ENCODE measurements at regions not wholly inside any gene's neighbourhood (a gene's known extent, or its start where the extent isn't known, plus 50 kb on each side); places are given as distances from the start of the nearest gene placed in this dataset.

DNA sequence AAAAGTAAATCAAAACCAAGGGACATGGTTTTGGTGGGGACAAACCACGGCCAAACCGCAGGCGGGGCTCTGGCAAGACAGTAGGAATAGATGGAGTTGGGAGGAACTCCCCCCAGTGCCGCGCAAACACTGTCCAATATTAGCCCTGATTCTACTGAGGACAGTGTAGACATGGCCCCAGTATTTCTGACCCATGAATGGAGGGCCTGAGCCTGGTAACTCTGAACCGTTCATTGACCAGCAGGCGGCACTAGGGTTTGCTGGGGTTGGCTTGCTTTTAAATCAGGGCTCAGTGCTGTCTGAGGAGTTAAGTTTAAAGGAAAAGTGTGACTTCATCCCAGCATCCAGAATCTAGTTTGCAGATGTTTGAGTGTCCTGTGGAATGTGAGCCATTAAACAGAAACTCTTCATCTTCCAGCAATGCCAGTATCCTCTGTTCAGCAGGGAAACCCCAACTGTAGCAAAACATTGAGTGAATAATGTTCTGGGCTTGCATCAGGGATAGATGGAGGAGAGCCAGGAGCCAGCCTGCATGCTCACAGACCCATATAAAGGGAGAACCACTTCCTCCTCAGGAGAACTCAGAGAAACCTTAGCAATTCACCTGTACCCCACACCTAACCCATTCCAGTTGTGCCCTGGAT is 147.4 kb upstream of the PRSS58 start:
- DNase-seq (ENCODE audit: insufficient read length, low spot score), result no peak
- TF ChIP-seq, protein P1, sequence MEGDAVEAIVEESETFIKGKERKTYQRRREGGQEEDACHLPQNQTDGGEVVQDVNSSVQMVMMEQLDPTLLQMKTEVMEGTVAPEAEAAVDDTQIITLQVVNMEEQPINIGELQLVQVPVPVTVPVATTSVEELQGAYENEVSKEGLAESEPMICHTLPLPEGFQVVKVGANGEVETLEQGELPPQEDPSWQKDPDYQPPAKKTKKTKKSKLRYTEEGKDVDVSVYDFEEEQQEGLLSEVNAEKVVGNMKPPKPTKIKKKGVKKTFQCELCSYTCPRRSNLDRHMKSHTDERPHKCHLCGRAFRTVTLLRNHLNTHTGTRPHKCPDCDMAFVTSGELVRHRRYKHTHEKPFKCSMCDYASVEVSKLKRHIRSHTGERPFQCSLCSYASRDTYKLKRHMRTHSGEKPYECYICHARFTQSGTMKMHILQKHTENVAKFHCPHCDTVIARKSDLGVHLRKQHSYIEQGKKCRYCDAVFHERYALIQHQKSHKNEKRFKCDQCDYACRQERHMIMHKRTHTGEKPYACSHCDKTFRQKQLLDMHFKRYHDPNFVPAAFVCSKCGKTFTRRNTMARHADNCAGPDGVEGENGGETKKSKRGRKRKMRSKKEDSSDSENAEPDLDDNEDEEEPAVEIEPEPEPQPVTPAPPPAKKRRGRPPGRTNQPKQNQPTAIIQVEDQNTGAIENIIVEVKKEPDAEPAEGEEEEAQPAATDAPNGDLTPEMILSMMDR (IDR thresholded peaks at IDR 0.05; ENCODE audit: insufficient read depth, missing control alignments), result no peak
- no peak for FAIRE-seq

DNA sequence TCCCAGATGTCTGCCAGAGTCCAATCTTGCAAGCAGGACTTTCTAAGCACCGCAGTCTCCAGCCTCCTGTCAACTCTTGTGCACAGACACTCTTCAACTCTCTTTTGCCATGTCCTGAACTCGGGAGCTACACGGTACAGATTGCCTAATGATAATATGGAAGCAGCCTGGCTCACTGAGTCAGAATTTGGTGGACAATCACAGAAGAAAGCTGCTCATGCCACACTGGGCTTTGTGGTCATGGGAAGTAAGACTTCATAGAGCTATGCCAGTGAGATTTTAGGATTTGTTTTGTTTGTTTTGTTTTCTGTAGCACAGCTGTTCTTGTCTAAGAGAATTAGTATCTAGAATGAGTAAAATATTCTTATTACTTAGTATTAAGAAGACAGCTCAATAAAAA is 144.1 kb upstream of the PRSS58 start:
- no peak for DNase-seq (ENCODE audit: insufficient read length, low spot score)
- TF ChIP-seq, protein P1 (IDR thresholded peaks at IDR 0.05; ENCODE audit: insufficient read depth, missing control alignments), result no peak
- no peak for FAIRE-seq

DNA sequence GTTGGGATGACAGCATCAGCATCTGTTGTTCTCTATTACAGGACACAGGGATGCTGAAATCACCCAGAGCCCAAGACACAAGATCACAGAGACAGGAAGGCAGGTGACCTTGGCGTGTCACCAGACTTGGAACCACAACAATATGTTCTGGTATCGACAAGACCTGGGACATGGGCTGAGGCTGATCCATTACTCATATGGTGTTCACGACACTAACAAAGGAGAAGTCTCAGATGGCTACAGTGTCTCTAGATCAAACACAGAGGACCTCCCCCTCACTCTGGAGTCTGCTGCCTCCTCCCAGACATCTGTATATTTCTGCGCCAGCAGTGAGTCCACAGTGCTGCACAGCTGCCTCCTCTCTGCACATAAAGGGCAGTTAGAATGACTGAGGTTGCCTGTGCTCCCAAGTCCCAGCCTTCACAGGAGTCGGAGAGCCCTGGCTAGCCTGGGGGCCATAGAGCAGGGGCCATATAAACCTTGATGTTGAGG is 142.2 kb upstream of the PRSS58 start:
- DNase-seq (ENCODE audit: insufficient read length, low spot score) (no peak), FAIRE-seq (no peak)
- TF ChIP-seq, protein P1 (IDR thresholded peaks at IDR 0.05; ENCODE audit: insufficient read depth, missing control alignments), result no peak

DNA sequence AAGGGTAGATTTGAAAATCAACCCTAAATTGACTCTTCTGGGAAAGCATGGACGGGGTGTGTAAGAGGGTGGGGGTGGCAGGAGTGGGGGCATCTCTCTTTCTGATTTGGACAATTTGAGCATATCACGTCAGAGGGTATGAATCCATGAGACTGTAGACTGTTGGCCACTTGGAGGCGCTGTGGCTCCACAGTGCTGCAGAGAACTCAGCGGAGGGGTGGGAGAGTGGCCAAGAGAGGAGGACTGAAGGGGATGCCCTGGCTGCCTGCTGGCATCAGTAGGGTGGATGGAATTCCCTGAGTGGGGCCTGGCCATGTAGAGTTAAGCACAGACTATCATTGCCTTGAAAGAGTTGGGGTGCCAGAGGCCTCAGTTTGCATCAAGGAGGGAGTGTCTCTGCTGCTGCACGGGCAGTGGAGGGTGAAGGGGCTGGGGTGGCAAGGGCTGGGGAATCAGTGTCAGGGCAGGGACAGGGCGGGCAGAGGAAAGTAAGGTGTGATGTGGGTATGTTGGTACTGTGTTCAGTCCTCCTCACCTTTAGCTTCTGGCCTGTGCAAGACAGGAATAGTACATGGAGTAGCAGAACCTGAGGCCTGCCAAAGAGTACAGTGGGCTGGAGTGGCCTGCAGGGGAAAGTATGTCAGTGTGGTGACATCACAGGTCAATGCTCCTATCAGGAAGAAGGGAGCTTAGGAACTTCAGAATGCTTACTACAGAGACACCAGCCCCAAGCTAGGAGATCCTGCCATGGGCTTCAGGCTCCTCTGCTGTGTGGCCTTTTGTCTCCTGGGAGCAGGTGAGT is 133.5 kb upstream of the PRSS58 start:
- no peak for FAIRE-seq
- no peak for DNase-seq (ENCODE audit: insufficient read length, low spot score)
- TF ChIP-seq, protein P1 (IDR thresholded peaks at IDR 0.05; ENCODE audit: insufficient read depth, missing control alignments), result peak; percentile 25

DNA sequence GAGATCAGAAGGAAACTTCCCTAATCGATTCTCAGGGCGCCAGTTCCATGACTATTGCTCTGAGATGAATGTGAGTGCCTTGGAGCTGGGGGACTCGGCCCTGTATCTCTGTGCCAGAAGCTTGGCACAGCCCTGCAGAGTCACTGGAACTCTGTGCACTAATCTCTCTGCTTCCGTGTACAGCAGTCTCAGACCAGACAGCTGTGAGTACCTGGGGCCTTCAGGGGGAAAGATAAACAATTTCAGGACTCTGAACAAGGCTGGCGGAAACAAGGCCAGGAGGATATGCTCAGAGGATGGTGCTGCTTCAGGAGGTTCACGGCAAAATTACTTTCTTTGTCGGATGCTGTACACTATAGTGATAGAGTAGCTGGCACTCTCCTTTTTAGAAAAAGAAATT is 131.7 kb upstream of the PRSS58 start:
- DNase-seq (ENCODE audit: insufficient read length, low spot score) (no peak), FAIRE-seq (no peak)
- TF ChIP-seq, protein P1 (IDR thresholded peaks at IDR 0.05; ENCODE audit: insufficient read depth, missing control alignments), result no peak

DNA sequence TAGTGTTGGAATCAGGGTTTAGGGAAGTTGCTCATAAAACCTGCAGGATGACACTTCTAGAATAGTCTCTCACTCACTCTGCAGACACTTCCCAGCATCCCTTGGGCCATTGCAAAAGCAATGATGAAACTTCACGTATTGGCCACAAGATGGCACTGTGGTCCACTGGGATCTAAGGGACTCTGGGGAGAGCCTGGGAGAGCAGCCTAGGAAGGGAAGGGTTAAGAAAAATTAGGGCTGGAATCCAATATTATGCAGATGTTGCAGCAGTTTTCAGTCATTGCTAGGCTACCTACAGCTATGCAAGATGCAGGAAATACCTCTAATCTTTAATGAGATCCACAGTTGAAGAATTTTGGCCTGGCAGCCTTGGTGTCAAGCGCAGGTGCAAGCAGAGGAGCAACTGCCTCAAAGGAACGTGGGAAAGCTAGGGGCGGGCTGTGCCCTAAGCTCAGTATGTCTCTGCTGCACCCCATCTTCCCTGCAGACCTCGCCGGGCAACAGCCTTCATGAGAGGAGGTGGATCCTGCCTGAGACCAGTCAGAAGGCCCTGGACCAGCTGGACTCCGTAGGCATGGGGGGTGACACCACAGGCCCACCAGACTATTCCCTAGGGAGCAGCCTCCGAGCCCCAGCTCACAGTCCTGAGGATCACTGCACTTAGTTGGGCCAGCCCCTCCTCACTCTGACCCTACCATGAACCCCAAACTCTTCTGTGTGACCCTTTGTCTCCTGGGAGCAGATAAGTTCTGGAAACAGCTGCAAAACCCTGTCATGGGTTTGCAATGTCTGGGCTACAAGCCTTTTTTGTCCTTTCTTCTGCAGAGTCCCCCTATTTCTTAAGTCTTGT is 127.9 kb upstream of the PRSS58 start:
- FAIRE-seq (peak; percentile 25), DNase-seq (ENCODE audit: insufficient read length, low spot score) (no peak)
- TF ChIP-seq, protein P1 (IDR thresholded peaks at IDR 0.05; ENCODE audit: insufficient read depth, missing control alignments), result peak; percentile 68
